Stimulated activated CD4-positive, alpha-beta T cell treated with anti-CD3 and anti-CD28 coated beads, TNF-alpha, amount 100 ng/mL, for 24 hours (primary cell): ENCODE measurements at regions not wholly inside any gene's neighbourhood (a gene's known extent, or its start where the extent isn't known, plus 50 kb on each side); places are given as distances from the start of the nearest gene placed in this dataset.
"Not testable (repeated sequence)": the region's sequence is repeated elsewhere in the genome, so short reads cannot be mapped to it uniquely, and the experiment has no call there.

Experiments
- DNase-seq, 3 experiments: peaks; one replicate each; pipeline ENCODE4 v3.0.0-alpha.2; 2020; ENCODE audit warnings: low read depth in 3 of 3

- no peak for DNase-seq
Measured at GRCh38 chr21:36246080-36246631, 73.8 kb upstream of the MORC3 start.

GRCh38 chr21:36247316-36248010 is 72.5 kb upstream of the MORC3 start:
- DNase-seq: no peak

GRCh38 chr21:36249576-36250422 is 70.2 kb upstream of the MORC3 start:
- DNase-seq: no peak

- no peak for DNase-seq
Measured at GRCh38 chr21:36250423-36251075, 69.4 kb upstream of the MORC3 start.

- no peak for DNase-seq
Measured at GRCh38 chr21:36254106-36254941, 65.7 kb upstream of the MORC3 start.

GRCh38 chr21:36255663-36256062 is 64.3 kb upstream of the MORC3 start:
- DNase-seq: no peak

GRCh38 chr21:36257657-36258056 is 62.3 kb upstream of the MORC3 start:
- no peak for DNase-seq

GRCh38 chr21:36260030-36260787 is 59.8 kb upstream of the MORC3 start:
- peak in 1 of 3 experiments; percentile 32 for DNase-seq

- DNase-seq: no peak
Measured at GRCh38 chr21:36260802-36261201, 59.2 kb upstream of the MORC3 start.

- no peak for DNase-seq
Measured at GRCh38 chr21:36261459-36261858, 58.5 kb upstream of the MORC3 start.

- DNase-seq: no peak
Measured at GRCh38 chr21:36263797-36264196, 56.2 kb upstream of the MORC3 start.

GRCh38 chr21:36265431-36265830 is 54.6 kb upstream of the MORC3 start:
- DNase-seq: no peak

- not testable (repeated sequence) for DNase-seq
Measured at GRCh38 chr21:36267828-36268227, 52.2 kb upstream of the MORC3 start.

GRCh38 chr21:36268264-36268663 is 51.7 kb upstream of the MORC3 start:
- not testable (repeated sequence) for DNase-seq
